ENCODE measurements at regions not wholly inside any gene's neighbourhood (a gene's known extent, or its start where the extent isn't known, plus 50 kb on each side); places are given as distances from the start of the nearest gene placed in this dataset.

DNA sequence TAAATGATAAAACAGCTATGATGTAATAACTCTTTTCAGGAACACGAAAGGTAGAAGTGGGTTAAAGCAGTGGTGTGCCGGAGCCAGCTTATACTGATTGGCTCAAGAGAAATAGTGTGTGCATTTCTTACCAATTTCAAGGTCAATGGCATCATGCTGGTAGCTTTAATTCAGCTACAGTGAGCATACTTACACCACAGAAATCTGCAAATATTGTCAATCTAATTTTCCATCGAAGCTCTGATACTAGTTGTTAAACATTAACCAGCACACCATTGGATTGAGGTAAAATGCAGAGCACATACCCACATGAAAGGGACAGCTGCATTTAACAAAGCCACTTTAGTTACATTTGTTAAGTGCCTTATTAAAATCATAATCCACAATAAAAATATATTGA, 225.7 kb downstream of the KCNC2 start:
- TF ChIP-seq, protein P1, sequence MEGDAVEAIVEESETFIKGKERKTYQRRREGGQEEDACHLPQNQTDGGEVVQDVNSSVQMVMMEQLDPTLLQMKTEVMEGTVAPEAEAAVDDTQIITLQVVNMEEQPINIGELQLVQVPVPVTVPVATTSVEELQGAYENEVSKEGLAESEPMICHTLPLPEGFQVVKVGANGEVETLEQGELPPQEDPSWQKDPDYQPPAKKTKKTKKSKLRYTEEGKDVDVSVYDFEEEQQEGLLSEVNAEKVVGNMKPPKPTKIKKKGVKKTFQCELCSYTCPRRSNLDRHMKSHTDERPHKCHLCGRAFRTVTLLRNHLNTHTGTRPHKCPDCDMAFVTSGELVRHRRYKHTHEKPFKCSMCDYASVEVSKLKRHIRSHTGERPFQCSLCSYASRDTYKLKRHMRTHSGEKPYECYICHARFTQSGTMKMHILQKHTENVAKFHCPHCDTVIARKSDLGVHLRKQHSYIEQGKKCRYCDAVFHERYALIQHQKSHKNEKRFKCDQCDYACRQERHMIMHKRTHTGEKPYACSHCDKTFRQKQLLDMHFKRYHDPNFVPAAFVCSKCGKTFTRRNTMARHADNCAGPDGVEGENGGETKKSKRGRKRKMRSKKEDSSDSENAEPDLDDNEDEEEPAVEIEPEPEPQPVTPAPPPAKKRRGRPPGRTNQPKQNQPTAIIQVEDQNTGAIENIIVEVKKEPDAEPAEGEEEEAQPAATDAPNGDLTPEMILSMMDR (IDR thresholded peaks at IDR 0.05; ENCODE audit: low read depth, low read length): no peak
- TF ChIP-seq POLR2A (IDR thresholded peaks at IDR 0.05; ENCODE audit: extremely low read depth, insufficient read length): no peak

Measured in NB4 (cell line).